HCT116 (cell line): ENCODE measurements at regions not wholly inside any gene's neighbourhood (a gene's known extent, or its start where the extent isn't known, plus 50 kb on each side); places are given as distances from the start of the nearest gene placed in this dataset.

Source experiments
- ATAC-seq: fragments of 200-7000 bp; cut with Tn5 transposase; 2 replicates; pipeline ENCODE4 v1.9.1; 2020; ENCODE audit warnings: mild to moderate bottlenecking, moderate library complexity
- BruUV-seq: library from RNA; stranded (reverse); fragments of 400-500 nt; replicated peaks from 2 replicates; lab custom pipeline; 2021; lab: Mats Ljungman, UMichigan
- CTCF ChIA-PET: fragments of 300-600 bp; sonication (Branson Sonifier 250); formaldehyde crosslinking; loops from one replicate; lab custom pipeline; 2021; ENCODE audit warnings: antibody characterized with exemption; lab: Charles Lee
- POLR2A ChIA-PET: fragments of 300-600, 350-600 bp; sonication (Branson Sonifier 250); formaldehyde crosslinking; loops from one replicate; lab custom pipeline; 2021; ENCODE audit warnings: antibody characterized with exemption; lab: Charles Lee
- RAD21 ChIA-PET, 2 experiments: fragments of 300-600 bp; sonication (Branson Sonifier 250); formaldehyde crosslinking; loops; one replicate each; lab custom pipeline; 2023; ENCODE audit warnings: low total read pairs in 2 of 2; ENCODE audit not compliant: uncharacterized antibody in 2 of 2, unreplicated experiment in 2 of 2, low non-redundant PET in 1 of 2; lab: Charles Lee
- DNase-seq: peaks from one replicate; pipeline ENCODE4 v3.0.0-alpha.2; 2010; ENCODE audit warnings: low read depth, low spot score
- H2AFZ ChIP-seq: fragments of 200-600 bp; shearing (Covaris generic), sonication (generic); 2 replicates; pipeline ENCODE4 v1.6.1; 2017; ENCODE audit warnings: low read depth, mixed run types, mixed read lengths, antibody characterized with exemption, low read length; ENCODE audit not compliant: poor library complexity, severe bottlenecking
- H3K27ac ChIP-seq: 2 replicates; pipeline ENCODE4 v1.5.1; 2012; ENCODE audit warnings: low read depth, low read length
- H3K27me3 ChIP-seq: fragments of 200-600 bp; sonication (generic); 2 replicates; pipeline ENCODE4 v1.6.1; 2016; ENCODE audit warnings: mixed run types, low read length, mixed read lengths; ENCODE audit not compliant: insufficient read depth
- H3K36me3 ChIP-seq, 2 experiments: fragments of 200-500 bp in 1 of 2; fragments of 200-600 bp in 1 of 2; sonication (Bioruptor generic) in 1 of 2; sonication (generic) in 1 of 2; 2 replicates each; pipeline versions ENCODE4 v1.5.1 to v1.6.1; 2014 to 2016; ENCODE audit warnings: low read length in 2 of 2, inconsistent platforms in 1 of 2, mixed read lengths in 1 of 2, mixed run types in 1 of 2; ENCODE audit not compliant: insufficient read depth in 2 of 2, control insufficient read depth in 1 of 2
- H3K4me1 ChIP-seq, 2 experiments: fragments of 200-600 bp in 1 of 2; sonication (generic) in 1 of 2; 2 replicates each; pipeline versions ENCODE4 v1.5.1 to v1.6.1; 2012 to 2017; ENCODE audit warnings: low read length in 2 of 2, inconsistent platforms in 1 of 2, mild to moderate bottlenecking in 1 of 2, mixed read lengths in 1 of 2, mixed run types in 1 of 2, moderate library complexity in 1 of 2; ENCODE audit not compliant: insufficient read depth in 2 of 2, control insufficient read depth in 1 of 2
- H3K4me2 ChIP-seq: fragments of 200-600 bp; sonication (generic); 2 replicates; pipeline ENCODE4 v1.6.1; 2017; ENCODE audit warnings: mixed run types, low read length, mixed read lengths
- H3K4me3 ChIP-seq, 2 experiments: fragments of 200-600 bp in 1 of 2; sonication (generic) in 1 of 2; replicated peaks in 1 of 2; 2 replicates each; pipeline ENCODE4 v1.5.1; 2011 to 2016; ENCODE audit warnings: low read length in 2 of 2, control low read depth in 1 of 2, low read depth in 1 of 2, mild to moderate bottlenecking in 1 of 2, mixed read lengths in 1 of 2, mixed run types in 1 of 2
- H3K79me2 ChIP-seq: fragments of 200-600 bp; sonication (generic); 2 replicates; pipeline ENCODE4 v1.6.1; 2017; ENCODE audit warnings: mild to moderate bottlenecking, mixed run types, low read length, moderate library complexity, mixed read lengths; ENCODE audit not compliant: insufficient read depth
- H3K9ac ChIP-seq: fragments of 200-600 bp; sonication (generic); 2 replicates; pipeline ENCODE4 v1.6.1; 2016; ENCODE audit warnings: low read length, mixed read lengths
- H3K9me2 ChIP-seq: fragments of 200-600 bp; sonication (generic), shearing (Covaris generic); 2 replicates; pipeline ENCODE4 v1.6.1; 2017; ENCODE audit warnings: mixed run types, mild to moderate bottlenecking, moderate library complexity; ENCODE audit not compliant: insufficient read depth
- H3K9me3 ChIP-seq, 2 experiments: fragments of 200-500 bp in 1 of 2; fragments of 200-600 bp in 1 of 2; sonication (Bioruptor generic) in 1 of 2; sonication (generic) in 1 of 2; 2 replicates each; pipeline ENCODE4 v1.6.1; 2014 to 2017; ENCODE audit warnings: low read length in 2 of 2, mixed read lengths in 2 of 2, inconsistent platforms in 1 of 2, low read depth in 1 of 2, mild to moderate bottlenecking in 1 of 2, mixed run types in 1 of 2, moderate library complexity in 1 of 2; ENCODE audit not compliant: control insufficient read depth in 1 of 2, insufficient read depth in 1 of 2
- H4K20me1 ChIP-seq: fragments of 200-600 bp; sonication (generic), shearing (Covaris generic); 2 replicates; pipeline ENCODE4 v1.6.1; 2017; ENCODE audit warnings: mixed run types, mild to moderate bottlenecking, moderate library complexity; ENCODE audit not compliant: insufficient read depth
- ATF3 ChIP-seq: IDR thresholded peaks from 2 replicates; pipeline ENCODE4 v1.6.1; 2012
- CTCF ChIP-seq, 3 experiments: fragments of 200-600 bp in 1 of 3; sonication (generic) in 1 of 3; IDR thresholded peaks in 2 of 3; conservative IDR thresholded peaks in 1 of 3; 2 replicates each; pipeline ENCODE4 v1.5.1; 2012 to 2017; ENCODE audit warnings: low read depth in 2 of 3, low read length in 2 of 3, antibody characterized with exemption in 1 of 3, borderline replicate concordance in 1 of 3, control low read depth in 1 of 3, mild to moderate bottlenecking in 1 of 3, mixed read lengths in 1 of 3, mixed run types in 1 of 3, moderate library complexity in 1 of 3; ENCODE audit not compliant: insufficient read depth in 1 of 3
- EGR1 ChIP-seq: IDR thresholded peaks from 2 replicates; pipeline ENCODE4 v1.6.1; 2012; ENCODE audit warnings: low read depth
- ELF1 ChIP-seq: IDR thresholded peaks from 2 replicates; pipeline ENCODE4 v1.6.1; 2012; ENCODE audit warnings: low read depth, borderline replicate concordance
- EZH2phosphoT487 ChIP-seq: fragments of 200-600 bp; IDR thresholded peaks from 2 replicates; pipeline ENCODE4 v1.6.1; 2018; ENCODE audit warnings: antibody characterized with exemption, borderline replicate concordance
- JUND ChIP-seq: IDR thresholded peaks from 2 replicates; pipeline ENCODE4 v1.6.1; 2012
- POLR2A ChIP-seq: IDR thresholded peaks from 2 replicates; pipeline ENCODE4 v1.7.0; 2011; ENCODE audit warnings: borderline replicate concordance; ENCODE audit not compliant: insufficient read depth, insufficient read length; ENCODE audit errors: extremely low read depth
- REST ChIP-seq: IDR thresholded peaks from 2 replicates; pipeline ENCODE4 v1.6.1; 2012; ENCODE audit warnings: low read depth
- SIN3A ChIP-seq: IDR thresholded peaks from 2 replicates; pipeline ENCODE4 v1.6.1; 2012; ENCODE audit warnings: low read depth
- SRF ChIP-seq: IDR thresholded peaks from 2 replicates; pipeline ENCODE4 v1.6.1; 2012; ENCODE audit warnings: low read depth
- YY1 ChIP-seq: IDR thresholded peaks from 2 replicates; pipeline ENCODE4 v1.6.1; 2011; ENCODE audit warnings: low read length, low read depth, moderate library complexity, mild to moderate bottlenecking; ENCODE audit not compliant: insufficient replicate concordance; ENCODE audit errors: extremely low read depth
- ZFX ChIP-seq: fragments of 450-650 bp; IDR thresholded peaks from 2 replicates; pipeline ENCODE4 v1.6.1; 2017
- intact Hi-C: fragments of 100-400 bp; cut with micrococcal nuclease; formaldehyde crosslinking; loops from 2 replicates; pipeline ENCODE4 v1.10.0; 2022

- H4K20me1 ChIP-seq, result no peaks in the 10 kb centered on the region
- no peak overlapping the region for H3K4me2 ChIP-seq
- H3K9me3 ChIP-seq, result peaks cover 0 to 8% of the 10 kb centered on the region in 2 experiments; a peak in 2 of 4 replicates
- TF ChIP-seq POLR2A, result no peak
- TF ChIP-seq JUND, result no peak
- no peak for TF ChIP-seq EZH2phosphoT487
- TF ChIP-seq, all 23 proteins: peak for 0
- ChIA-PET POLR2A (no interaction called here), CTCF (no interaction called here), RAD21 (no interaction called here)
- Histone ChIP-seq H3K4me1 (no peaks in the 10 kb centered on the region), H3K9ac (no peak overlapping the region), H3K27me3 (no peaks in the 10 kb centered on the region), H3K27ac (no peak overlapping the region), H2AFZ (no peak overlapping the region), H3K4me3 (no peak overlapping the region), H3K9me2 (no peaks in the 10 kb centered on the region), H3K79me2 (no peaks in the 10 kb centered on the region), H3K36me3 (no peaks in the 10 kb centered on the region)
- DNase-seq (no peak), ATAC-seq (no peak)
- intact Hi-C loops, result no loop called here
- no TSS peak for BruUV-seq
Measured at GRCh38 chr2:35508601-35509000, 847.0 kb upstream of the CRIM1 start.

GRCh38 chr2:35504419-35504818 is 851.2 kb upstream of the CRIM1 start:
- Histone ChIP-seq H2AFZ (no peak overlapping the region), H3K4me1 (no peaks in the 10 kb centered on the region), H3K79me2 (no peaks in the 10 kb centered on the region), H3K9ac (no peak overlapping the region), H3K4me2 (no peak overlapping the region), H3K27ac (no peak overlapping the region), H3K9me2 (no peaks in the 10 kb centered on the region), H3K27me3 (no peaks in the 10 kb centered on the region), H3K36me3 (no peaks in the 10 kb centered on the region), H4K20me1 (no peaks in the 10 kb centered on the region), H3K9me3 (peaks cover 8 to 15% of the 10 kb centered on the region in 2 experiments; a peak in 3 of 4 replicates), H3K4me3 (no peak overlapping the region)
- ChIA-PET RAD21 (no interaction called here), CTCF (no interaction called here), POLR2A (no interaction called here)
- ATAC-seq (no peak), DNase-seq (no peak)
- intact Hi-C loops, result no loop called here
- no TSS peak for BruUV-seq
- no peak for TF ChIP-seq REST
- TF ChIP-seq SRF, result no peak
- TF ChIP-seq CTCF (IDR thresholded peaks at IDR 0.05 in 2 of 3, conservative IDR thresholded peaks at IDR 0.05 in 1 of 3; ENCODE audit: borderline replicate concordance in 1 of 3, insufficient read depth in 1 of 3, low read depth in 2 of 3, low read length in 2 of 3), result no peak
- no peak for TF ChIP-seq SIN3A
- TF ChIP-seq EGR1, result no peak
- no peak for TF ChIP-seq ATF3
- TF ChIP-seq YY1, result no peak
- TF ChIP-seq ELF1, result no peak
- TF ChIP-seq ZFX, result no peak
